ENCODE measurements at regions not wholly inside any gene's neighbourhood (a gene's known extent, or its start where the extent isn't known, plus 50 kb on each side); places are given as distances from the start of the nearest gene placed in this dataset.

- H3K4me1 Mint-ChIP-seq = no peaks in the 10 kb centered on the region
- ATAC-seq (replicated peaks; ENCODE audit: extremely low read depth, poor library complexity, severe bottlenecking) = no peak
- no peaks in the 10 kb centered on the region for H3K36me3 Mint-ChIP-seq (ENCODE audit: insufficient read depth)
- H3K27me3 Mint-ChIP-seq = peaks cover 38% of the 10 kb centered on the region
- no peak overlapping the region for H3K27ac Mint-ChIP-seq (ENCODE audit: low read depth)
- DNase-seq (ENCODE audit: low spot score in 2 of 2) = no peak
- no peaks in the 10 kb centered on the region for H3K9me3 Mint-ChIP-seq
- no peak overlapping the region for H3K4me3 Mint-ChIP-seq
Observed at GRCh38 chr6:132968419-132968950, 154.1 kb downstream of the RPS12 start.

- peaks cover 38% of the 10 kb centered on the region for H3K27me3 Mint-ChIP-seq
- H3K4me1 Mint-ChIP-seq = no peaks in the 10 kb centered on the region
- ATAC-seq (replicated peaks; ENCODE audit: extremely low read depth, poor library complexity, severe bottlenecking) (no peak), DNase-seq (ENCODE audit: low spot score in 2 of 2) (no peak)
- no peak overlapping the region for H3K27ac Mint-ChIP-seq (ENCODE audit: low read depth)
- H3K9me3 Mint-ChIP-seq = no peaks in the 10 kb centered on the region
- H3K36me3 Mint-ChIP-seq (ENCODE audit: insufficient read depth) = no peaks in the 10 kb centered on the region
- H3K4me3 Mint-ChIP-seq = no peak overlapping the region
Observed at GRCh38 chr6:132969196-132969595, 154.8 kb downstream of the RPS12 start.

GRCh38 chr6:132971676-132972075 lies 157.3 kb downstream of the RPS12 start:
- Mint-ChIP-seq H3K36me3 (ENCODE audit: insufficient read depth) (no peaks in the 10 kb centered on the region), H3K27me3 (peaks cover 51% of the 10 kb centered on the region), H3K9me3 (no peaks in the 10 kb centered on the region), H3K27ac (ENCODE audit: low read depth) (no peak overlapping the region), H3K4me1 (no peaks in the 10 kb centered on the region), H3K4me3 (no peak overlapping the region)
- no peak for DNase-seq (ENCODE audit: low spot score in 2 of 2)
- ATAC-seq (replicated peaks; ENCODE audit: extremely low read depth, poor library complexity, severe bottlenecking) = no peak

GRCh38 chr6:132972254-132972653 lies 157.9 kb downstream of the RPS12 start:
- ATAC-seq (replicated peaks; ENCODE audit: extremely low read depth, poor library complexity, severe bottlenecking) (no peak), DNase-seq (ENCODE audit: low spot score in 2 of 2) (no peak)
- Mint-ChIP-seq H3K9me3 (no peaks in the 10 kb centered on the region), H3K27ac (ENCODE audit: low read depth) (no peak overlapping the region), H3K4me1 (no peaks in the 10 kb centered on the region), H3K27me3 (peaks cover 51% of the 10 kb centered on the region), H3K4me3 (no peak overlapping the region), H3K36me3 (ENCODE audit: insufficient read depth) (no peaks in the 10 kb centered on the region)

GRCh38 chr6:132972971-132973370 lies 158.6 kb downstream of the RPS12 start:
- Mint-ChIP-seq H3K27me3 (peaks cover 55% of the 10 kb centered on the region), H3K4me1 (no peaks in the 10 kb centered on the region), H3K36me3 (ENCODE audit: insufficient read depth) (no peaks in the 10 kb centered on the region), H3K4me3 (no peak overlapping the region), H3K27ac (ENCODE audit: low read depth) (no peak overlapping the region), H3K9me3 (no peaks in the 10 kb centered on the region)
- DNase-seq (ENCODE audit: low spot score in 2 of 2) (no peak), ATAC-seq (replicated peaks; ENCODE audit: extremely low read depth, poor library complexity, severe bottlenecking) (no peak)

- no peak for DNase-seq (ENCODE audit: low spot score in 2 of 2)
- no peak overlapping the region for H3K27ac Mint-ChIP-seq (ENCODE audit: low read depth)
- H3K9me3 Mint-ChIP-seq = no peaks in the 10 kb centered on the region
- H3K4me3 Mint-ChIP-seq = no peak overlapping the region
- H3K36me3 Mint-ChIP-seq (ENCODE audit: insufficient read depth) = no peaks in the 10 kb centered on the region
- H3K4me1 Mint-ChIP-seq = no peaks in the 10 kb centered on the region
- ATAC-seq (replicated peaks; ENCODE audit: extremely low read depth, poor library complexity, severe bottlenecking) = no peak
- H3K27me3 Mint-ChIP-seq = peaks cover 61% of the 10 kb centered on the region
Observed at GRCh38 chr6:132973514-132973993, 159.2 kb downstream of the RPS12 start.

- H3K9me3 Mint-ChIP-seq = no peaks in the 10 kb centered on the region
- no peaks in the 10 kb centered on the region for H3K36me3 Mint-ChIP-seq (ENCODE audit: insufficient read depth)
- ATAC-seq (replicated peaks; ENCODE audit: extremely low read depth, poor library complexity, severe bottlenecking) (no peak), DNase-seq (ENCODE audit: low spot score in 2 of 2) (no peak)
- no peaks in the 10 kb centered on the region for H3K4me1 Mint-ChIP-seq
- H3K27ac Mint-ChIP-seq (ENCODE audit: low read depth) = no peak overlapping the region
- H3K27me3 Mint-ChIP-seq = peaks cover 62% of the 10 kb centered on the region
- no peak overlapping the region for H3K4me3 Mint-ChIP-seq
Observed at GRCh38 chr6:132974122-132974521, 159.8 kb downstream of the RPS12 start.

GRCh38 chr6:132977413-132977812 lies 163.0 kb downstream of the RPS12 start:
- Mint-ChIP-seq H3K27ac (ENCODE audit: low read depth) (no peak overlapping the region), H3K36me3 (ENCODE audit: insufficient read depth) (no peaks in the 10 kb centered on the region), H3K4me1 (no peaks in the 10 kb centered on the region), H3K27me3 (peaks cover 48% of the 10 kb centered on the region), H3K4me3 (no peak overlapping the region), H3K9me3 (no peaks in the 10 kb centered on the region)
- ATAC-seq (replicated peaks; ENCODE audit: extremely low read depth, poor library complexity, severe bottlenecking) = no peak
- no peak for DNase-seq (ENCODE audit: low spot score in 2 of 2)

GRCh38 chr6:132978685-132979084 lies 164.3 kb downstream of the RPS12 start:
- Mint-ChIP-seq H3K27ac (ENCODE audit: low read depth) (no peak overlapping the region), H3K27me3 (peaks cover 54% of the 10 kb centered on the region)

GRCh38 chr6:132993738-132994137 lies 179.4 kb downstream of the RPS12 start:
- Mint-ChIP-seq H3K36me3 (ENCODE audit: insufficient read depth) (no peaks in the 10 kb centered on the region), H3K27ac (ENCODE audit: low read depth) (no peak overlapping the region), H3K4me1 (no peaks in the 10 kb centered on the region), H3K9me3 (no peaks in the 10 kb centered on the region), H3K27me3 (peaks cover 10% of the 10 kb centered on the region), H3K4me3 (no peak overlapping the region)
- no peak for ATAC-seq (replicated peaks; ENCODE audit: extremely low read depth, poor library complexity, severe bottlenecking)
- DNase-seq (ENCODE audit: low spot score in 2 of 2) = no peak

More at GRCh38 chr6:132978685-132979084, 164.3 kb downstream of the RPS12 start:
- H3K4me1 Mint-ChIP-seq = no peaks in the 10 kb centered on the region
- H3K36me3 Mint-ChIP-seq (ENCODE audit: insufficient read depth) = peaks cover 1% of the 10 kb centered on the region
- DNase-seq (ENCODE audit: low spot score in 2 of 2) (no peak), ATAC-seq (replicated peaks; ENCODE audit: extremely low read depth, poor library complexity, severe bottlenecking) (no peak)
- H3K4me3 Mint-ChIP-seq = no peak overlapping the region
- no peaks in the 10 kb centered on the region for H3K9me3 Mint-ChIP-seq

GRCh38 chr6:132995009-132995408 lies 180.6 kb downstream of the RPS12 start:
- no peak overlapping the region for H3K4me3 Mint-ChIP-seq
- H3K27me3 Mint-ChIP-seq = peaks cover 3% of the 10 kb centered on the region
- DNase-seq (ENCODE audit: low spot score in 2 of 2) = no peak
- no peak overlapping the region for H3K27ac Mint-ChIP-seq (ENCODE audit: low read depth)
- H3K36me3 Mint-ChIP-seq (ENCODE audit: insufficient read depth) = no peaks in the 10 kb centered on the region
- no peak for ATAC-seq (replicated peaks; ENCODE audit: extremely low read depth, poor library complexity, severe bottlenecking)
- H3K4me1 Mint-ChIP-seq = no peaks in the 10 kb centered on the region
- H3K9me3 Mint-ChIP-seq = no peaks in the 10 kb centered on the region

- Mint-ChIP-seq H3K36me3 (ENCODE audit: insufficient read depth) (no peaks in the 10 kb centered on the region), H3K27me3 (no peaks in the 10 kb centered on the region), H3K4me1 (no peaks in the 10 kb centered on the region), H3K9me3 (no peaks in the 10 kb centered on the region), H3K27ac (ENCODE audit: low read depth) (no peak overlapping the region), H3K4me3 (no peak overlapping the region)
- no peak for ATAC-seq (replicated peaks; ENCODE audit: extremely low read depth, poor library complexity, severe bottlenecking)
- DNase-seq (ENCODE audit: low spot score in 2 of 2) = no peak
Observed at GRCh38 chr6:132995432-132995831, 181.1 kb downstream of the RPS12 start.

- H3K36me3 Mint-ChIP-seq (ENCODE audit: insufficient read depth) = no peaks in the 10 kb centered on the region
- H3K27me3 Mint-ChIP-seq = no peaks in the 10 kb centered on the region
- H3K27ac Mint-ChIP-seq (ENCODE audit: low read depth) = no peak overlapping the region
- H3K4me3 Mint-ChIP-seq = no peak overlapping the region
- H3K4me1 Mint-ChIP-seq = no peaks in the 10 kb centered on the region
- DNase-seq (ENCODE audit: low spot score in 2 of 2) (no peak), ATAC-seq (replicated peaks; ENCODE audit: extremely low read depth, poor library complexity, severe bottlenecking) (no peak)
- H3K9me3 Mint-ChIP-seq = no peaks in the 10 kb centered on the region
Observed at GRCh38 chr6:132998418-132998817, 184.0 kb downstream of the RPS12 start.

All from central memory CD8-positive, alpha-beta T cell (primary cell).